ENCODE measurements at regions not wholly inside any gene's neighbourhood (a gene's known extent, or its start where the extent isn't known, plus 50 kb on each side); places are given as distances from the start of the nearest gene placed in this dataset.
A peak's percentile ranks its signal among the peaks of the same experiment; 100 is the strongest.

DNA sequence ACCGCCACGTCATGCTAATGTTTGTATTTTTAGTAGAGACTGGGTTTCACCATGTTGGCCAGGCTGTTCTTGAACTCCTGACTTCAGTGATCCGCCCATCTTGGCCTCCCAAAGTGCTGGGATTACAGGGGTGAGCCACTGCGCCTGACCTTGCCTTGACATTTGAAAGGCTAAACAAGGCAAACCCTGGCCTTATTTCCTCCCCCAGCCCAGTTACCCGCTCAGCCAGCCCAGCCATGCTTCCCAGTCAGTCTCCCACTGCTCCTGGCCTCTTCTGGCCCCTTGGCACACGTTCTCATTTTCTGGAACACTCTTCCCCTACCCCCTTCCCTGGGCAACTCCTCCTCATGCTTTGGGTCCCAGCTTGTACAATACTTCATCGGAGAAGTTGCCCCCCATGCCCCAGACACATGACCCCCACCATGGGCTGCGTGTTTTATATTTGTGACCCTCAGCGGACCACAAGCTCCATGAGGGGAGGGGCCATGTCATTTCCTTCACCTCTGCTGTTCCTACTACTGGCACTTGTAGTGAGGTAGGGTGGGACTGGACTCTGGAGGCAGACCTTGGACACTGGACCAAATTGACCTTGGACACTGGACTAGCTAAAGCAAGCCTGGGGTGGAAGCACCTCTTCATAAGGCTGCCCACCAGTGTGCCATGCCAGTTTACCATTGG lies 94.4 kb upstream of the IER5L start:
- Histone ChIP-seq H3K27me3 (no peaks in the 10 kb centered on the region), H3K36me3 (no peaks in the 10 kb centered on the region), H3K27ac (no peak overlapping the region), H3K4me1 (no peaks in the 10 kb centered on the region), H3K9me3 (no peaks in the 10 kb centered on the region), H3K4me3 (no peak overlapping the region)
- ATAC-seq, result no peak
- peak in 1 of 3 donors; percentile 38 for DNase-seq
- TF ChIP-seq, protein P1, sequence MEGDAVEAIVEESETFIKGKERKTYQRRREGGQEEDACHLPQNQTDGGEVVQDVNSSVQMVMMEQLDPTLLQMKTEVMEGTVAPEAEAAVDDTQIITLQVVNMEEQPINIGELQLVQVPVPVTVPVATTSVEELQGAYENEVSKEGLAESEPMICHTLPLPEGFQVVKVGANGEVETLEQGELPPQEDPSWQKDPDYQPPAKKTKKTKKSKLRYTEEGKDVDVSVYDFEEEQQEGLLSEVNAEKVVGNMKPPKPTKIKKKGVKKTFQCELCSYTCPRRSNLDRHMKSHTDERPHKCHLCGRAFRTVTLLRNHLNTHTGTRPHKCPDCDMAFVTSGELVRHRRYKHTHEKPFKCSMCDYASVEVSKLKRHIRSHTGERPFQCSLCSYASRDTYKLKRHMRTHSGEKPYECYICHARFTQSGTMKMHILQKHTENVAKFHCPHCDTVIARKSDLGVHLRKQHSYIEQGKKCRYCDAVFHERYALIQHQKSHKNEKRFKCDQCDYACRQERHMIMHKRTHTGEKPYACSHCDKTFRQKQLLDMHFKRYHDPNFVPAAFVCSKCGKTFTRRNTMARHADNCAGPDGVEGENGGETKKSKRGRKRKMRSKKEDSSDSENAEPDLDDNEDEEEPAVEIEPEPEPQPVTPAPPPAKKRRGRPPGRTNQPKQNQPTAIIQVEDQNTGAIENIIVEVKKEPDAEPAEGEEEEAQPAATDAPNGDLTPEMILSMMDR (IDR thresholded peaks at IDR 0.05), result no peak
- 63% methylated on average over 6 of the region's 9 CpGs for WGBS (ENCODE audit: insufficient coverage, low coverage, low lambda C conversion rate, missing lambda C conversion rate)
- intact Hi-C loops (cut with DNase I), result no loop called here

DNA sequence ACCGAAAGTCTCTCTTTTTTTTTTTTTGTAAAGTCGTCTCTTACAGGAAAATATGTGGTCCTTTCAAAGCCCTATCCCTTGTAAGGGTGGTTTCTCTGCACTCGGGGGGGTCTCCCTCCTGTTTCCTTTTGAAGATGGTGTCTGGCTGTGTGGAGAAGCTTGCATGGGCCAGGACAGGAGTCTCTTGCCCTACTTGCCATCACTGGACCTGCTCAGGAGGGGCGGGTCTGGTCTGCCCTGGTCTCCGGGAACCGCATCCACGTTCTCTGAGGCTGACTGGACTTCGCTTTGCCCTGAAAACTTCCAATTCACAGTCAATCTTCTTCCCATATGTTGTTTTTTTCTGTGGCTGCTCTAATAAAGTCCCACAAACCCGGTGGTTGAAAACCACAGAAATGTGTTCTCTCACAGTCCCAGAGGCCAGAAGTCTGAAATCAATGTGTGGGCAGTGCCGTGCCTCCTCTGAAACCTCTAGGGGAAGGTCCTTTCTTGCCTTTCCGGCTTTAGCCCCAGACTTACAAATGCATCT lies 92.9 kb upstream of the IER5L start:
- Histone ChIP-seq H3K9me3 (no peaks in the 10 kb centered on the region), H3K27me3 (no peaks in the 10 kb centered on the region), H3K4me3 (no peak overlapping the region), H3K27ac (no peak overlapping the region), H3K36me3 (no peaks in the 10 kb centered on the region), H3K4me1 (no peaks in the 10 kb centered on the region)
- ATAC-seq (no peak), DNase-seq (peak in 1 of 3 donors; percentile 29)
- intact Hi-C loops (cut with DNase I), result no loop called here
- TF ChIP-seq, protein P1 (IDR thresholded peaks at IDR 0.05), result no peak
- no peak for TF ChIP-seq POLR2A (IDR thresholded peaks at IDR 0.05)
- 41% methylated on average over 9 of the region's 11 CpGs for WGBS (ENCODE audit: insufficient coverage, low coverage, low lambda C conversion rate, missing lambda C conversion rate)

DNA sequence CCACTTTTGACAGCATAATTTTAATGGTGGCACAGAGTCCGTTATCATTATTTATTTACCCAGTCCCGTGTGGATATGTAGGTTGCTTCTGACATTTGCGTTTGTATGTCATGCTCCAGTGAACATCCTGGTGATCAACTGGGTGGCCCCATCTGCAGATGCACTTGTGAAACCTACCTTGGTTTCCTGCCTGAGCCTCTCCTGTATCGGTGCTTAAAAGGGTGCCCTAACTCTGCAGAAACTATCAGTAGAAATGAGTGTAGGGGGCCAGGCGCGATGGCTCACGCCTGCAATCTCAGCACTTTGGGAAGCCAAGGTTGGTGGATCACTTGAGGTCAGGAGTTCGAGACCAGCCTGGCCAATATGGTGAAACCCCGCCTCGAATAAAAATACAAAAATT lies 92.1 kb upstream of the IER5L start:
- DNase-seq, result no peak
- no peak overlapping the region for H3K4me3 ChIP-seq
- WGBS (ENCODE audit: insufficient coverage, low coverage, low lambda C conversion rate, missing lambda C conversion rate), result 53% methylated on average over 5 of the region's 10 CpGs
- no peaks in the 10 kb centered on the region for H3K9me3 ChIP-seq
- H3K27ac ChIP-seq, result no peak overlapping the region
- intact Hi-C loops (cut with DNase I), result no loop called here
- H3K36me3 ChIP-seq, result no peaks in the 10 kb centered on the region
- no peaks in the 10 kb centered on the region for H3K4me1 ChIP-seq
- TF ChIP-seq, protein P1 (IDR thresholded peaks at IDR 0.05), result no peak
- no peak for TF ChIP-seq POLR2A (IDR thresholded peaks at IDR 0.05)
- H3K27me3 ChIP-seq, result no peaks in the 10 kb centered on the region
- ATAC-seq, result no peak

DNA sequence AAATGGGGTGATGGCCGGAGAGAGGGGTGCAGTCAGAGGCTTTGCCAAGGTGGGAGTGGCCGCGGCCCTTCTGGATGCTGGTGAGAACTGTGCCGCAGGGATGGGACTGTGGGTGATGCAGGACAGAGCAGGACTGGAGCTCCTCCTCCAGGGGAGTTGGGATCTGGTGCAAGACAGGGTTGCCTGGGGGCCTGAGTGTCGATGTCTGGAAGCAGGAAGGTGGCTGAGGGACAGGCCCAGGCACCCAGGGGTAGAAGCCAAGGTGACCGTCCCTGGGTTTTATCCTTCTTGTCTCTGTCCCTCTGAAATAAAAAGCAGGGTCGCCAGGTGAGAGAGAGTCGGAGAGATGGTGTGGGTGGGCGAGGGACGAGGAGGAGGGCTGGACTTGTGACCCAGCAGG lies 89.1 kb upstream of the IER5L start:
- no peak for ATAC-seq
- no peak overlapping the region for H3K27ac ChIP-seq
- no peak for TF ChIP-seq POLR2A (IDR thresholded peaks at IDR 0.05)
- TF ChIP-seq, protein P1 (IDR thresholded peaks at IDR 0.05), result no peak
- no peaks in the 10 kb centered on the region for H3K4me1 ChIP-seq
- DNase-seq, result no peak
- no peak overlapping the region for H3K4me3 ChIP-seq
- no peaks in the 10 kb centered on the region for H3K9me3 ChIP-seq
- H3K27me3 ChIP-seq, result no peaks in the 10 kb centered on the region
- intact Hi-C loops (cut with DNase I), result no loop called here
- 62% methylated on average over 7 of the region's 10 CpGs for WGBS (ENCODE audit: insufficient coverage, low coverage, low lambda C conversion rate, missing lambda C conversion rate)
- H3K36me3 ChIP-seq, result no peaks in the 10 kb centered on the region
